ENCODE measurements at regions not wholly inside any gene's neighbourhood (a gene's known extent, or its start where the extent isn't known, plus 50 kb on each side); places are given as distances from the start of the nearest gene placed in this dataset.

DNA sequence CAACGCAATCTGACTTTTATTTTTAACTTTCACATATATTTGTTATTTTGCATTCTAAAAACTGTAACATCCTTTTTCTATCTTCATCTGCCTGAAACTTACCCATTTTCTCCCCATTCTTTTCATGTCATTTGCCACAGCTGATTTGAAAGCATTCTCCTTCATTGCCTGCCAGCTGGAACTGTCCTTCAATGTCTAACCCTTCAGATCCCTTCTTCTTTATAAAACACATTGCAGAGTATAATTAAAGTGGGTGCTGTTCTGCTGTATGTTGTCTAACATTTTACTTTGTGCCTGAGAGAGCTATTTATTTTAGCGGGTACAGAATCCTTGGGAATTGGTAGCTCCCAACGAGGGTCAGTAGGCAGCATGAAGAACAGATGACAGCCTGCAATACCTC lies 827.4 kb downstream of the IGSF11 start:
- TF ChIP-seq, protein P1, sequence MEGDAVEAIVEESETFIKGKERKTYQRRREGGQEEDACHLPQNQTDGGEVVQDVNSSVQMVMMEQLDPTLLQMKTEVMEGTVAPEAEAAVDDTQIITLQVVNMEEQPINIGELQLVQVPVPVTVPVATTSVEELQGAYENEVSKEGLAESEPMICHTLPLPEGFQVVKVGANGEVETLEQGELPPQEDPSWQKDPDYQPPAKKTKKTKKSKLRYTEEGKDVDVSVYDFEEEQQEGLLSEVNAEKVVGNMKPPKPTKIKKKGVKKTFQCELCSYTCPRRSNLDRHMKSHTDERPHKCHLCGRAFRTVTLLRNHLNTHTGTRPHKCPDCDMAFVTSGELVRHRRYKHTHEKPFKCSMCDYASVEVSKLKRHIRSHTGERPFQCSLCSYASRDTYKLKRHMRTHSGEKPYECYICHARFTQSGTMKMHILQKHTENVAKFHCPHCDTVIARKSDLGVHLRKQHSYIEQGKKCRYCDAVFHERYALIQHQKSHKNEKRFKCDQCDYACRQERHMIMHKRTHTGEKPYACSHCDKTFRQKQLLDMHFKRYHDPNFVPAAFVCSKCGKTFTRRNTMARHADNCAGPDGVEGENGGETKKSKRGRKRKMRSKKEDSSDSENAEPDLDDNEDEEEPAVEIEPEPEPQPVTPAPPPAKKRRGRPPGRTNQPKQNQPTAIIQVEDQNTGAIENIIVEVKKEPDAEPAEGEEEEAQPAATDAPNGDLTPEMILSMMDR (IDR thresholded peaks at IDR 0.05; ENCODE audit: insufficient read depth, low read depth, low read length) = no peak
- TF ChIP-seq EZH2 (IDR thresholded peaks at IDR 0.05; ENCODE audit: insufficient read depth, low read length) = no peak

Data from astrocyte (in vitro differentiated cells and primary cell).